Stomach (tissue), 4 donors: ENCODE measurements at regions not wholly inside any gene's neighbourhood (a gene's known extent, or its start where the extent isn't known, plus 50 kb on each side); places are given as distances from the start of the nearest gene placed in this dataset.

Experiments
- CTCF ChIP-seq, 7 experiments: fragments of 450-650 bp in 4 of 7; fragments of 200-600 bp in 3 of 7; sonication (generic) in 3 of 7; IDR thresholded peaks; one replicate each; pipeline ENCODE4 v1.5.1; 2016 to 2019; ENCODE audit warnings: antibody characterized with exemption in 7 of 7, control low read depth in 2 of 7, mild to moderate bottlenecking in 1 of 7
- EP300 ChIP-seq: sonication (generic); formaldehyde crosslinking; IDR thresholded peaks from one replicate; pipeline ENCODE4 v1.6.1; 2017; ENCODE audit warnings: antibody characterized with exemption
- POLR2A ChIP-seq, 4 donors: fragments of 450-650 bp; IDR thresholded peaks; one replicate each; pipeline ENCODE4 v1.6.1; 2016; ENCODE audit warnings: antibody characterized with exemption in 4 of 4, control low read depth in 2 of 4, mild to moderate bottlenecking in 1 of 4, moderate library complexity in 1 of 4
- POLR2AphosphoS5 ChIP-seq, 3 donors: sonication (generic); formaldehyde crosslinking; IDR thresholded peaks; one replicate each; pipeline ENCODE4 v1.6.1; 2016; ENCODE audit warnings: antibody characterized with exemption in 3 of 3

- TF ChIP-seq CTCF (IDR thresholded peaks at IDR 0.05) (no peak), EP300 (no peak), POLR2AphosphoS5 (IDR thresholded peaks at IDR 0.05) (no peak), POLR2A (IDR thresholded peaks at IDR 0.05) (no peak)
These were observed 1509.7 kb upstream of the LRRTM3 start for GRCh38 chr10:65416094-65416493.
